Right lobe of liver (tissue), 6 donors: ENCODE measurements at regions not wholly inside any gene's neighbourhood (a gene's known extent, or its start where the extent isn't known, plus 50 kb on each side); places are given as distances from the start of the nearest gene placed in this dataset.
"Not testable (repeated sequence)": the region's sequence is repeated elsewhere in the genome, so short reads cannot be mapped to it uniquely, and the experiment has no call there.

Source experiments
- ATAC-seq, 4 donors: fragments of 200-7000 bp; cut with Tn5 transposase; one replicate each; pipeline ENCODE4 v1.9.1; 2020; ENCODE audit warnings: mild to moderate bottlenecking in 4 of 4, moderate library complexity in 4 of 4
- DNase-seq, 3 donors: peaks; one replicate each; pipeline ENCODE4 v3.0.0-alpha.2; 2020
- H3K27ac ChIP-seq, 3 donors: fragments of 200-600 bp; one replicate each; pipeline ENCODE4 v1.8.0; 2022
- H3K27me3 ChIP-seq, 2 donors: fragments of 200-600 bp; one replicate each; pipeline ENCODE4 v1.8.0; 2022
- H3K36me3 ChIP-seq, 4 donors: fragments of 200-600 bp; sonication (generic) in 1 of 4; one replicate each; pipeline versions ENCODE4 v1.5.1 to v1.8.0; 2017 to 2022; ENCODE audit warnings: control low read depth in 1 of 4
- H3K4me1 ChIP-seq, 4 donors: fragments of 200-600 bp; sonication (generic) in 1 of 4; one replicate each; pipeline versions ENCODE4 v1.5.1 to v1.8.0; 2017 to 2022; ENCODE audit warnings: control low read depth in 1 of 4
- H3K4me3 ChIP-seq, 3 donors: fragments of 200-600 bp; one replicate each; pipeline ENCODE4 v1.8.0; 2022
- H3K9me3 ChIP-seq, 4 donors: fragments of 200-600 bp; sonication (generic) in 1 of 4; one replicate each; pipeline versions ENCODE4 v1.5.1 to v1.8.0; 2017 to 2022; ENCODE audit warnings: control low read depth in 1 of 4
- CTCF ChIP-seq, 4 donors: fragments of 200-600 bp in 3 of 4; fragments of 450-650 bp in 1 of 4; IDR thresholded peaks; one replicate each; pipeline versions ENCODE4 v1.5.1 to v1.8.0; 2016 to 2022; ENCODE audit warnings: antibody characterized with exemption in 4 of 4, mild to moderate bottlenecking in 2 of 4
- POLR2A ChIP-seq: fragments of 450-650 bp; IDR thresholded peaks from one replicate; pipeline ENCODE4 v1.6.1; 2017; ENCODE audit warnings: antibody characterized with exemption, mild to moderate bottlenecking
- WGBS: methylation state at CpG from one replicate; pipeline ENCODE4 v1.1.6; 2018; ENCODE audit warnings: low coverage, low lambda C conversion rate; ENCODE audit not compliant: insufficient coverage; ENCODE audit errors: missing lambda C conversion rate; 5-methylcytosine and 5-hydroxymethylcytosine counted together
- intact Hi-C, 2 donors: fragments of 100-400 bp; cut with DNase I; formaldehyde crosslinking; loops; one replicate each; pipeline versions ENCODE4 v1.11.2 to v1.14.1; 2022
- donor health status: DM: no; HTN: yes; CAD: no.
- donor health status: DM: no; HTN: no; CAD: no.
- donor health status: DM: no; HTN: no; CAD: no.
- donor health status: DM: no; HTN: yes; CAD: no.
- donor health status: DM: no; HTN: yes; CAD: no.

- no peaks in the 10 kb centered on the region for H3K36me3 ChIP-seq
- 44% methylated on average over 1 of the region's 1 CpG for WGBS
- DNase-seq (no peak), ATAC-seq (no peak)
- intact Hi-C loops: no loop called here
- no peak overlapping the region for H3K27ac ChIP-seq
- TF ChIP-seq CTCF (IDR thresholded peaks at IDR 0.05) (no peak), POLR2A (no peak)
- no peaks in the 10 kb centered on the region for H3K9me3 ChIP-seq
- no peak overlapping the region for H3K4me3 ChIP-seq
- H3K4me1 ChIP-seq: no peaks in the 10 kb centered on the region
- no peaks in the 10 kb centered on the region for H3K27me3 ChIP-seq
These were observed 121.3 kb upstream of the CTSV start for GRCh38 chr9:97160255-97160654.

GRCh38 chr9:97158722-97159121, 119.8 kb upstream of the CTSV start:
- H3K4me1 ChIP-seq: not testable (repeated sequence)
- 92% methylated on average over 3 of the region's 3 CpGs for WGBS

GRCh38 chr9:97155441-97155840, 116.5 kb upstream of the CTSV start:
- DNase-seq, ATAC-seq, H3K4me1 ChIP-seq, intact Hi-C loops, H3K36me3 ChIP-seq, H3K27me3 ChIP-seq, H3K4me3 ChIP-seq, H3K27ac ChIP-seq, H3K9me3 ChIP-seq: not testable (repeated sequence)
- 96% methylated on average over 4 of the region's 5 CpGs for WGBS

More at GRCh38 chr9:97158722-97159121, 119.8 kb upstream of the CTSV start:
- H3K4me3 ChIP-seq, H3K9me3 ChIP-seq, H3K36me3 ChIP-seq, ATAC-seq, intact Hi-C loops, DNase-seq, H3K27ac ChIP-seq, H3K27me3 ChIP-seq: not testable (repeated sequence)

- TF ChIP-seq CTCF (IDR thresholded peaks at IDR 0.05) (no peak), POLR2A (no peak)
- intact Hi-C loops: no loop called here
- WGBS: 79% methylated on average over 2 of the region's 6 CpGs
- Histone ChIP-seq H3K4me3 (no peak overlapping the region), H3K27ac (no peak overlapping the region), H3K36me3 (no peaks in the 10 kb centered on the region), H3K27me3 (no peaks in the 10 kb centered on the region), H3K9me3 (no peaks in the 10 kb centered on the region), H3K4me1 (no peaks in the 10 kb centered on the region)
- ATAC-seq: no peak
- no peak for DNase-seq
These were observed 115.0 kb upstream of the CTSV start for GRCh38 chr9:97153967-97154366.

- H3K27me3 ChIP-seq, H3K4me1 ChIP-seq, H3K4me3 ChIP-seq, DNase-seq, intact Hi-C loops, H3K9me3 ChIP-seq, H3K27ac ChIP-seq, ATAC-seq, H3K36me3 ChIP-seq: not testable (repeated sequence)
- WGBS: 100% methylated on average over 1 of the region's 5 CpGs
These were observed 114.2 kb upstream of the CTSV start for GRCh38 chr9:97153160-97153559.

- DNase-seq, intact Hi-C loops, H3K27me3 ChIP-seq, ATAC-seq, H3K4me1 ChIP-seq, H3K27ac ChIP-seq, H3K4me3 ChIP-seq, H3K9me3 ChIP-seq, H3K36me3 ChIP-seq: not testable (repeated sequence)
- 37% methylated on average over 2 of the region's 2 CpGs for WGBS
These were observed 111.5 kb upstream of the CTSV start for GRCh38 chr9:97150471-97150870.

GRCh38 chr9:97148428-97148827, 109.5 kb upstream of the CTSV start:
- H3K36me3 ChIP-seq, H3K4me1 ChIP-seq, H3K4me3 ChIP-seq, ATAC-seq, H3K27ac ChIP-seq, H3K27me3 ChIP-seq, H3K9me3 ChIP-seq, intact Hi-C loops, DNase-seq: not testable (repeated sequence)
- WGBS: 83% methylated on average over 1 of the region's 3 CpGs

- H3K27ac ChIP-seq, H3K4me1 ChIP-seq, H3K9me3 ChIP-seq, DNase-seq, intact Hi-C loops, H3K27me3 ChIP-seq, H3K4me3 ChIP-seq, H3K36me3 ChIP-seq, ATAC-seq: not testable (repeated sequence)
These were observed 106.7 kb upstream of the CTSV start for GRCh38 chr9:97145680-97146079.
